NCI-H345 (cell line): ENCODE measurements at regions not wholly inside any gene's neighbourhood (a gene's known extent, or its start where the extent isn't known, plus 50 kb on each side); places are given as distances from the start of the nearest gene placed in this dataset.
"Not testable (repeated sequence)": the region's sequence is repeated elsewhere in the genome, so short reads cannot be mapped to it uniquely, and the experiment has no call there.

Experiments used
- DNase-seq: peaks from one replicate; lab custom pipeline; 2025; lab: John Stamatoyannopoulos, UW

DNA sequence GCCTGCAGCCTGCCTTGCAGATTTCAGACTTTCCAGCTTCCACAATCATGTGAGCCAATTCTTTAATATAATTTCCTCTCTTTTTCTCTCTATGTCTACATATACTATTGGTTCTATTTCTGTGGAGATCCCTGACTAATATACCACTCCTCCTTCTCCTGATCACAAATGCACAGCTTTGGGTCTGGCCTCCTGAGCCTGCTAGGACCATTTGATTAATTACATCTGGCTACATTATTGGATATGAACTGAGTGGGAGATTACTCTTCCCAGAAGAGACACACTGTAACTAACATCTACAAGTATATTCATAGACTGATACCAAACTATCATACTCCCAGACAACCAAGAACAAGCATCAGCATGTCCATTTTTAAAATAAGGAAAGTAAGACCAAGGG is 188.9 kb upstream of the LMCD1 start:
- DNase-seq = no peak

GRCh38 chr3:8313560-8314267 is 187.9 kb upstream of the LMCD1 start:
- DNase-seq = no peak

DNA sequence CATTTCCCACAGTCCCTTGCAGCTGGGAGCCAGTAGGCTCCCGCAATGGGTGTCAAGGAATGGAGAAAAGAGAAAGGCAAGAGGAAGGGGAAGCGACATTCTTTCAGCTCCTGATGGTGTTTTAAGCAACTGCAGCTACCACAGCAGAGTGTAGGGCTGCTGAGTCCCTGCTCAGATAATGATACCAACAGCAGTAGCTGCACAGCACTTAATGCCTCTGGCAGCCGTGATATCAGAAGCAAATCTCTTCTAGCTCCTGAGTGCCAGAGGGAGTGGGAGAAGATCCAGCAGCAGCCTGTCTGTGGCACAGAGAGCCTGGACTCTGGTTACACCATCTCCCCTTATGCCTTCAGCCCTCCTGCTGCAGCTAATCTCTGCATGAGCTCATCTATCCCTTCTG is 186.1 kb upstream of the LMCD1 start:
- not testable (repeated sequence) for DNase-seq

GRCh38 chr3:8317661-8318649 is 183.7 kb upstream of the LMCD1 start:
- DNase-seq = peak; percentile 57

- DNase-seq = no peak
Observed at GRCh38 chr3:8319935-8320634, 181.5 kb upstream of the LMCD1 start.

DNA sequence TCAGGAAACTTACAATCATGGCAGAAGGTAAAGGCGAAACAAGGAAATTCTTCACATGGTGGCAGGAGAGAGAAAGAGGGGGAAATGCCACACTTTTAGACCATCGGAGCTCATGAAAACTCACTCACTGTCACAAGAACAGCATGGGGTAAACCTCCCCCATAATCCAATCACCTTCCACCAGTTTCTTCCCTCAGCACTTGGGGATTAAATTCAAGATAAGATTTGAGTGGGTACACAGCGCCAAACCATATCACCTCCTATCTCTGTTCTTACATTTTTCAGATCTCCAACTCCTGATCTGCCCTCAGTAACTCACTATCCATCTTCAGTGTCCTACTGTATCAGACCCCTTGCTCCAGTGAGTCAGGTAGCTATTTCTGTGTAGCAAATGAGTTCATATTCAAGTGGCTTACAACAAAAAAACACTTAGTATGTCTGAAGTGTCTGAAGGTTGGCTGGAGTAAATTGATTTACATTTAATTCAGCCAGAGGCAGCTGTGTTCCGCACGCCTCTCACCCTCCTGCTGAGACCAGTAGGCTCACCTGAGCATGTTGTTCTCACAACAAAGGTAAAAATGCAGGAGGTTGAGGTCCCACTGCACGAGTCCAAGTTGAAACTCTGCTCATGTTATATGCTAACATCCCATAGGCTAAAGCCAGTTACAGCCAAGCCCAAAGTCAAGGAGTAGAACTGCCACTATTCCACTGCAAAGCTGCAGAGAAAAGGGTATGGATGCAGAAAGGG is 180.7 kb upstream of the LMCD1 start:
- peak; percentile 86 for DNase-seq

DNA sequence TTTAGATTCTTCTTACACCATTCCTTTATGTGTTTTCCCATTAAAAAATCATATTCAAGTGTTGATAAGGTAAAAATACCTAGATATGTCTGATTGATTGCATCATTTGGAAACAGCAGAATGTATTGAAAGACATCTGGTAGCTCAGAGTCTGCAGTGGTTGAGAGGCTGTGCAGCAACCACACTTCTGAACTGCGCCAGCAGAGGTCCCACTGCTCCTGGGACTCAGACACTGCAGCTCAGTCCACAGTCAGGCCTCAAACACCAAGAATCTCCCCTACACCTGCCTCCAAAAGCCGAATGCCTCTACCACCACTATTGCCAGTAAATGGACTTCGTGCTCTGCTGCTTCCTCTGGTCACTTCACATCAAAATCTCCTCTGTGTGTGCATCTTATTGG is 176.9 kb upstream of the LMCD1 start:
- DNase-seq = peak; percentile 43

GRCh38 chr3:8325306-8325705 is 176.3 kb upstream of the LMCD1 start:
- DNase-seq = no peak

DNA sequence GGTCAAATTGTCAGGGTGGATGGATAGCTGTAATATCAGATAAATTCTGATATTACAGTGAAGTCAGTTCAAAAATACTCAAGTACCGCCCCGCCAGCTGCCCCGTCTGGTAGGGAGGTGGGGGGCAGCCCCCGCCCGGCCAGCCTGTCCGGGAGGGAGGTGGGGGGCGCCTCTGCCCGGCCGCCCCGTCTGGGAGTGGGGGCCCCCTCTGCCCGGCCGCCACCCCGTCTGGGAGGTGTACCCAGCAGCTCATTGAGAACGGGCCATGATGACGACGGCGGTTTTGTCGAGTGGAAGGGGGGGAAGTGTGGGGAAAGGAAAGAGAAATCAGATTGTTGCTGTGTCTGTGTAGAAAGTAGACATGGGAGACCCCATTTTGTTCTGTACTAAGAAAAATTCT is 175.8 kb upstream of the LMCD1 start:
- not testable (repeated sequence) for DNase-seq

- DNase-seq = peak; percentile 13
Observed at GRCh38 chr3:8327739-8328138, 173.9 kb upstream of the LMCD1 start.

DNA sequence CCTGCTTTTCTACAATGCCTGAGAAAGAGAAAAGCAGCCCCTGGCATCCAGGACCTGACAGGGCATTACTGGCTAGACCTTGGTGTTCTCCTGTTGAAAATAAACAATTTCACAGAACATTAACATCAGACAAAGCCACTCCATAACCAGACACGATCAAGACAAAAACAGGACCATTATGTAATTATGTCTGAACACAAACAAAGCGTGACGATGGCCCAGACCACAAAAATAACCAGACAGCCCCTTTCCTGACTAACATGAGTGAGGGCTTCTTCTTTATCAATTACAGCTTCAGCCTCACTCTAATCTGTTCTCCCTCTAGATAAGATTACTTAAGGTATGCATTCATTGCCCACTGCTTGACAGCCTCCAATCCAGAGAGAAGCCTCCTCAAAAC is 172.7 kb upstream of the LMCD1 start:
- DNase-seq = peak; percentile 43

DNA sequence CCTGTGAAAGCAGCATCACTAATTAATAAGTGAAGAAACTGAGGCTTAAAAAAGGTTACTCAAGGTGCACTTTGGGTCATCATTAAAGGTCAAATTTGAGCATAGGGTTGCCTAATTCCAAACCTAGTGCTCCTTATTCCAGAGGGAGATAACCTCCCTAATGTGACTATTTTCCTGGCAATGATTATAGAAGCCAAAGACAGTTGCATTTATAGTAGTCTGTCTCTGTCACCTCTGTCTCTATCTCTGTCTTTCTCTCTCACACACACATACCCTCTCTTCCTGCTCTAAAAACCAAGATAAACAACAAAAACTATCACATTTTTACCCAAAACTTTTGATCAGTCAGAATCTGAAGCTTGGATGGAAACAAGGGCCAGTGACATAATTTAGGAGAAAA is 172.0 kb upstream of the LMCD1 start:
- DNase-seq = no peak

DNA sequence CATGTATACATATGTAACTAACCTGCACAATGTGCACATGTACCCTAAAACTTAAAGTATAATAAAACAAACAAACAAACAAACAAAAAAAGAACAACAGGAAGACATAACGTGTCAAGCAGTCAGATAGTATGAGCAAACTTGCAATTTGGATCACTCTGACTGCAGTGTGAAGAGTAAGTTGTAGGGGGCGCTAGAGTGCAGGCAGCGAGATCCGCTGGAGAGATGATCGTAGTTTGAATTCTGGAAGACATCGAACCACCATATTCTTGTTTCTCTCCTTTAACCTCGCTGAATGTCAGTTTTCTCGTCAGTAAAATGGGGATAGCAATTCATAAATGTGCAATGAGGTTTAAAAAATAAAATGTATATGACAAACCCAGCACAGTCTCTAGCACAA is 165.2 kb upstream of the LMCD1 start:
- no peak for DNase-seq

DNA sequence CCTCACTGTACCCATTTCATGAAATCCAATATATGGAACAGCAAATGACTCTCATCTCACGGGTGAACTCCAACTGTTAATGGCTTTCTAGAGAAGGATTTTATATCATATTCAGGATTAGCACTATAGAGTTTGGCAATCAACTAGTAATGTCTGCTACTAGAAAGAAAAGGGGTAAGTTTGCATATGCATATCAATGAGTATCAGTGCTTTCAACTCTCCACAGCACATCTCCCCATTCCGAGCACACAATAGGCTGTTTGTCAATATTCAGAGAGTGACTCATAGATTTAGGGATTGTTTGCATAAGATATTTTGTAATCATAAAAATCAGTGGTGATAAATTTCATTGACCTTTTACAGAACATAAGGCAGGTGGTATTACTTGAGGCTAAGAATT is 163.2 kb upstream of the LMCD1 start:
- DNase-seq = no peak

GRCh38 chr3:8341821-8342247 is 159.8 kb upstream of the LMCD1 start:
- DNase-seq = no peak

GRCh38 chr3:8343058-8343457 is 158.6 kb upstream of the LMCD1 start:
- no peak for DNase-seq

DNA sequence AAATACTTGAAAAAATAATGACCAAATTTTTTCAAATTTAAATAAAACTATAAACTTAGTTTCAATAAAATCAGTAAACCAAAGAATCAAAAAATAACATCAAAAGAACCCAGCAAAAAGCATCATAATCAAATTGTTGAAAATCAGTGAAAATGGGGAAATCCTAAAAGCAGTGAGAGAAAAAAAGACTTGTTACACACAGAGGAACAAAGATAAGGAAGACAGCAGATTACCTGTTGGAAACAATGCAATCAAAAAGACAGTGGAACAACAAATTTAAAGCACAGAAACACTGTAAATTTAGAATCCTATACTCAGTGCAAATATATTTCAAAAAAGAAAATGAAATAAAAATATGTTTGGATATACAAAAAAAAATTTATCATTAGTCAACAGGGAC is 156.2 kb upstream of the LMCD1 start:
- DNase-seq = no peak

DNA sequence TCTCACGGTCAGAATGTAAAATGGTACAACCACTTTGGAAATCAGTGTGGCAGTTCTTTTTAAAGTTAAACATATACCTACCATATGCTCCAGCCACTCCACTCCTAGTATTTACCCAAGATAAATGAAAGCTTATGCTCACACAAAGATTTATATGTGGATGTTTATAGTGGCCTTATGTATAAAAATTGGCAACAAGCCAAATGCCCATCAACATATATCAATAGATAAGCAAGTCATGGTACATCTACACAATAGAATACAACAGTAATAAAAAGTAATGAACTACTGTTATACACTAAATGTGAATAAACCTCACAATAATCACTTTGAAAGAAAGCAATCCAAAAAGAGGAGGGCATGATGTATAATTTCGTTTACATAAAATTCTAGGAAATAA is 153.5 kb upstream of the LMCD1 start:
- DNase-seq = peak; percentile 1

DNA sequence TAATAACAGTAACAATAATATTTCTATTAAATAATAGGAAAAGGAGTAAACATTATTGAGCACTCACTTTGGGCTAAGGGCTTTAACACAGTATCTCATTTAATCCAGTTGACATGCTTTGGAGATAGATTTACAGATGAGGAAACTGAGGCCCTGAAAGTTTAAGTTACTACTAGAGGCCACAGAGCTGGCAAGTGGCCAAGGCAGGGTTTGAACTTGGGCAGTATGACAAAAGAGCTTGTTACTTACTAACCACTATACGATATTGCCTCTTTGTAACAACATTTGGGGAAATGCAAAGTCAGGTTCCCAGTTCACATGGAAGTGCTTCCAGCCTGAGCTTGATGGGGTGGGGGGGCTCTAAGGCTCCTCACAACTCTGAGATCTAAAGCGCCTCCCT is 149.1 kb upstream of the LMCD1 start:
- no peak for DNase-seq

DNA sequence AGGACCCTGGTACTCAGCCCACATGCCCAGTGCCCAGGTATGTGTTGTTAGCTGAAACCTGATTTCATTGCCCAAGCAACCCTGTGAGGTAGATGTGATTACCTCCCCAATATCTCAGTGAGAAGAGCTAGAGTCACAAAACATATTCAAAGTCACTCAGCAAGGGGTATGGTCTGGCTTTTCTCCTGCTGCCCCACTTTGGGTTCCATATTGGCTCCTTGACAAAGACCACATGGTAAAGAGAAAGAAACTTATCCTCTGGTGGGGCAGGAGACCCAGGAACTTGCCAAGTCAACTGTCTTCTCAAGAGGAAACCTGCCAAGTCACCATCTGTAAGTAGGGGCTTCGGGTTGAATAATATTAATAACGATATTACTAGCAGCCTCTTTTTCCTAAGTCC is 148.3 kb upstream of the LMCD1 start:
- no peak for DNase-seq

- no peak for DNase-seq
Observed at GRCh38 chr3:8355346-8355745, 146.3 kb upstream of the LMCD1 start.

- DNase-seq = not testable (repeated sequence)
Observed at GRCh38 chr3:8356066-8356465, 145.6 kb upstream of the LMCD1 start.
